ENCODE measurements at regions not wholly inside any gene's neighbourhood (a gene's known extent, or its start where the extent isn't known, plus 50 kb on each side); places are given as distances from the start of the nearest gene placed in this dataset.

- no peak for DNase-seq (ENCODE audit: insufficient read length, low spot score)
- FAIRE-seq = no peak
Measured at GRCh38 chr18:4858379-4859127, 338.5 kb downstream of the AKAIN1 start.

- no peak for FAIRE-seq
- no peak for DNase-seq (ENCODE audit: insufficient read length, low spot score)
Measured at GRCh38 chr18:4854671-4855070, 342.4 kb downstream of the AKAIN1 start.

GRCh38 chr18:4851301-4851976, 345.6 kb downstream of the AKAIN1 start:
- DNase-seq (ENCODE audit: insufficient read length, low spot score) = no peak
- no peak for FAIRE-seq

- no peak for DNase-seq (ENCODE audit: insufficient read length, low spot score)
- no peak for FAIRE-seq
Measured at GRCh38 chr18:4847056-4847455, 350.0 kb downstream of the AKAIN1 start.

GRCh38 chr18:4844320-4844719, 352.7 kb downstream of the AKAIN1 start:
- FAIRE-seq = no peak

GRCh38 chr18:4843771-4844170, 353.3 kb downstream of the AKAIN1 start:
- DNase-seq (ENCODE audit: insufficient read length, low spot score) = no peak
- FAIRE-seq = no peak

More at GRCh38 chr18:4844320-4844719, 352.7 kb downstream of the AKAIN1 start:
- DNase-seq (ENCODE audit: insufficient read length, low spot score) = no peak

GRCh38 chr18:4842751-4843150, 354.3 kb downstream of the AKAIN1 start:
- DNase-seq (ENCODE audit: insufficient read length, low spot score) = no peak
- no peak for FAIRE-seq

GRCh38 chr18:4842287-4842686, 354.8 kb downstream of the AKAIN1 start:
- FAIRE-seq = no peak
- no peak for DNase-seq (ENCODE audit: insufficient read length, low spot score)

- DNase-seq (ENCODE audit: insufficient read length, low spot score) (no peak), FAIRE-seq (no peak)
Measured at GRCh38 chr18:4839639-4840038, 357.4 kb downstream of the AKAIN1 start.

GRCh38 chr18:4836141-4836540, 360.9 kb downstream of the AKAIN1 start:
- no peak for DNase-seq (ENCODE audit: insufficient read length, low spot score)
- no peak for FAIRE-seq

GRCh38 chr18:4831791-4832375, 365.2 kb downstream of the AKAIN1 start:
- FAIRE-seq = no peak
- no peak for DNase-seq (ENCODE audit: insufficient read length, low spot score)

GRCh38 chr18:4831127-4831526, 365.9 kb downstream of the AKAIN1 start:
- no peak for FAIRE-seq
- DNase-seq (ENCODE audit: insufficient read length, low spot score) = no peak

GRCh38 chr18:4823091-4823490, 368.0 kb upstream of the DLGAP1 start:
- FAIRE-seq (no peak), DNase-seq (ENCODE audit: insufficient read length, low spot score) (no peak)

GRCh38 chr18:4821801-4822200, 366.7 kb upstream of the DLGAP1 start:
- FAIRE-seq (no peak), DNase-seq (ENCODE audit: insufficient read length, low spot score) (no peak)

GRCh38 chr18:4817665-4818064, 362.6 kb upstream of the DLGAP1 start:
- DNase-seq (ENCODE audit: insufficient read length, low spot score) (no peak), FAIRE-seq (no peak)

GRCh38 chr18:4813708-4814107, 358.6 kb upstream of the DLGAP1 start:
- FAIRE-seq (no peak), DNase-seq (ENCODE audit: insufficient read length, low spot score) (no peak)

GRCh38 chr18:4808891-4809290, 353.8 kb upstream of the DLGAP1 start:
- DNase-seq (ENCODE audit: insufficient read length, low spot score) (no peak), FAIRE-seq (no peak)

- no peak for DNase-seq (ENCODE audit: insufficient read length, low spot score)
- FAIRE-seq = no peak
Measured at GRCh38 chr18:4807604-4808293, 352.6 kb upstream of the DLGAP1 start.

- no peak for DNase-seq (ENCODE audit: insufficient read length, low spot score)
Measured at GRCh38 chr18:4806331-4806730, 351.2 kb upstream of the DLGAP1 start.

GRCh38 chr18:4802296-4802695, 347.2 kb upstream of the DLGAP1 start:
- FAIRE-seq = no peak

More at GRCh38 chr18:4806331-4806730, 351.2 kb upstream of the DLGAP1 start:
- FAIRE-seq = no peak

GRCh38 chr18:4801151-4801550, 346.0 kb upstream of the DLGAP1 start:
- no peak for DNase-seq (ENCODE audit: insufficient read length, low spot score)
- FAIRE-seq = no peak

More at GRCh38 chr18:4802296-4802695, 347.2 kb upstream of the DLGAP1 start:
- DNase-seq (ENCODE audit: insufficient read length, low spot score) = no peak
